Mammary epithelial cell (primary cell): ENCODE measurements at regions not wholly inside any gene's neighbourhood (a gene's known extent, or its start where the extent isn't known, plus 50 kb on each side); places are given as distances from the start of the nearest gene placed in this dataset.

Source experiments
- CTCF ChIP-seq, 2 donors: IDR thresholded peaks in 1 of 2; conservative IDR thresholded peaks in 1 of 2; 2 replicates each; pipeline ENCODE4 v1.5.1; 2011 to 2012; ENCODE audit warnings: inconsistent platforms in 2 of 2, low read length in 2 of 2, mild to moderate bottlenecking in 2 of 2, control low read depth in 1 of 2, low read depth in 1 of 2; ENCODE audit not compliant: insufficient read depth in 1 of 2; ENCODE audit errors: extremely low read depth in 1 of 2
- EZH2 ChIP-seq: IDR thresholded peaks from 2 replicates; pipeline ENCODE4 v1.6.1; 2012; ENCODE audit warnings: low read length, inconsistent platforms, borderline replicate concordance

GRCh38 chr5:25948278-25948677 is 1090.1 kb downstream of the CDH9 start:
- TF ChIP-seq CTCF (conservative IDR thresholded peaks at IDR 0.05 in 1 of 2, IDR thresholded peaks at IDR 0.05 in 1 of 2; ENCODE audit: extremely low read depth in 1 of 2, insufficient read depth in 1 of 2, low read depth in 1 of 2, low read length in 2 of 2) (no peak), EZH2 (no peak)
